Epithelial cell of prostate (primary cell): ENCODE measurements at regions not wholly inside any gene's neighbourhood (a gene's known extent, or its start where the extent isn't known, plus 50 kb on each side); places are given as distances from the start of the nearest gene placed in this dataset.
"Not testable (repeated sequence)": the region's sequence is repeated elsewhere in the genome, so short reads cannot be mapped to it uniquely, and the experiment has no call there.

ENCODE experiments used
- DNase-seq: peaks from one replicate; pipeline ENCODE4 v3.0.0-alpha.2; 2011; ENCODE audit warnings: low read depth, low spot score
- H3K27ac ChIP-seq: fragments of 450-650 bp; 2 replicates; pipeline ENCODE4 v1.5.1; 2017; ENCODE audit warnings: mild to moderate bottlenecking

- H3K27ac ChIP-seq = no peak overlapping the region
- no peak for DNase-seq
These were observed 230.7 kb upstream of the SYT10 start for GRCh38 chr12:33670284-33670683.

- DNase-seq = no peak
- no peak overlapping the region for H3K27ac ChIP-seq
These were observed 232.1 kb upstream of the SYT10 start for GRCh38 chr12:33671676-33672075.

- DNase-seq = no peak
- no peak overlapping the region for H3K27ac ChIP-seq
These were observed 233.4 kb upstream of the SYT10 start for GRCh38 chr12:33672836-33673577.

- DNase-seq = no peak
These were observed 237.2 kb upstream of the SYT10 start for GRCh38 chr12:33676866-33677265.

GRCh38 chr12:33678221-33678964, 238.8 kb upstream of the SYT10 start:
- no peak for DNase-seq

More at GRCh38 chr12:33676866-33677265, 237.2 kb upstream of the SYT10 start:
- no peak overlapping the region for H3K27ac ChIP-seq

GRCh38 chr12:33690562-33690961, 250.9 kb upstream of the SYT10 start:
- no peak for DNase-seq
- no peak overlapping the region for H3K27ac ChIP-seq

More at GRCh38 chr12:33678221-33678964, 238.8 kb upstream of the SYT10 start:
- no peak overlapping the region for H3K27ac ChIP-seq

GRCh38 chr12:33703221-33703620, 263.6 kb upstream of the SYT10 start:
- no peak overlapping the region for H3K27ac ChIP-seq
- DNase-seq = peak; percentile 3

GRCh38 chr12:33706927-33707326, 267.3 kb upstream of the SYT10 start:
- no peak for DNase-seq
- H3K27ac ChIP-seq = no peak overlapping the region

GRCh38 chr12:33708935-33709334, 269.3 kb upstream of the SYT10 start:
- DNase-seq = no peak
- no peak overlapping the region for H3K27ac ChIP-seq

- no peak overlapping the region for H3K27ac ChIP-seq
- no peak for DNase-seq
These were observed 270.9 kb upstream of the SYT10 start for GRCh38 chr12:33710548-33710947.

GRCh38 chr12:33718631-33719030, 279.0 kb upstream of the SYT10 start:
- DNase-seq = no peak
- no peak overlapping the region for H3K27ac ChIP-seq

GRCh38 chr12:33721561-33721960, 281.9 kb upstream of the SYT10 start:
- no peak for DNase-seq
- H3K27ac ChIP-seq = no peak overlapping the region

- H3K27ac ChIP-seq = no peak overlapping the region
- no peak for DNase-seq
These were observed 285.2 kb upstream of the SYT10 start for GRCh38 chr12:33724867-33725266.

GRCh38 chr12:33734871-33735270, 287.4 kb upstream of the ALG10 start:
- DNase-seq = no peak
- no peak overlapping the region for H3K27ac ChIP-seq

GRCh38 chr12:33752854-33753253, 269.4 kb upstream of the ALG10 start:
- DNase-seq = no peak
- H3K27ac ChIP-seq = no peak overlapping the region

- no peak for DNase-seq
- no peak overlapping the region for H3K27ac ChIP-seq
These were observed 264.6 kb upstream of the ALG10 start for GRCh38 chr12:33757701-33758100.

- no peak for DNase-seq
- no peak overlapping the region for H3K27ac ChIP-seq
These were observed 263.0 kb upstream of the ALG10 start for GRCh38 chr12:33759279-33759678.

GRCh38 chr12:33763331-33763730, 259.0 kb upstream of the ALG10 start:
- no peak for DNase-seq
- no peak overlapping the region for H3K27ac ChIP-seq

- H3K27ac ChIP-seq = no peak overlapping the region
- no peak for DNase-seq
These were observed 251.6 kb upstream of the ALG10 start for GRCh38 chr12:33770652-33771051.

GRCh38 chr12:33771889-33772288, 250.4 kb upstream of the ALG10 start:
- H3K27ac ChIP-seq = no peak overlapping the region
- no peak for DNase-seq

- not testable (repeated sequence) for DNase-seq, H3K27ac ChIP-seq
These were observed 249.2 kb upstream of the ALG10 start for GRCh38 chr12:33773091-33773490.

- H3K27ac ChIP-seq = no peak overlapping the region
- no peak for DNase-seq
These were observed 235.8 kb upstream of the ALG10 start for GRCh38 chr12:33786532-33786931.
